IMR-90 (cell line): ENCODE measurements at regions not wholly inside any gene's neighbourhood (a gene's known extent, or its start where the extent isn't known, plus 50 kb on each side); places are given as distances from the start of the nearest gene placed in this dataset.

ENCODE experiments used
- ATAC-seq: fragments of 200-7000 bp; cut with Tn5 transposase; 2 replicates; pipeline ENCODE4 v1.9.1; 2020; ENCODE audit warnings: low read depth, mild to moderate bottlenecking, moderate library complexity
- BruUV-seq: library from RNA; stranded (reverse); fragments of 400-500 nt; replicated peaks from 2 replicates; lab custom pipeline; 2021; lab: Mats Ljungman, UMichigan
- CTCF ChIA-PET: fragments of 300-600 bp; formaldehyde crosslinking; extraction: SDS; loops from one replicate; lab custom pipeline; 2021; ENCODE audit warnings: antibody characterized with exemption; lab: Yijun Ruan, JAX
- POLR2A ChIA-PET: fragments of 300-600 bp; sonication (Branson Sonifier 250); formaldehyde crosslinking; loops from one replicate; lab custom pipeline; 2022; ENCODE audit warnings: antibody characterized with exemption; ENCODE audit not compliant: unreplicated experiment; lab: Charles Lee
- DNase-seq: peaks from one replicate; pipeline ENCODE4 v3.0.0; 2013
- H2AFZ ChIP-seq: replicated peaks from 2 replicates; pipeline ENCODE3; 2013; ENCODE audit warnings: low read length, mild to moderate bottlenecking; ENCODE audit not compliant: poor library complexity
- H2AK5ac ChIP-seq: 2 replicates; pipeline ENCODE4 v1.6.1; 2013; ENCODE audit warnings: low read depth, low read length, inconsistent platforms
- H2AK9ac ChIP-seq: replicated peaks from 2 replicates; pipeline ENCODE3; 2013; ENCODE audit warnings: mild to moderate bottlenecking, low read depth, low read length, moderate library complexity; ENCODE audit not compliant: poor library complexity
- H2BK120ac ChIP-seq: 2 replicates; pipeline ENCODE4 v1.6.1; 2013; ENCODE audit warnings: low read depth, low read length, inconsistent platforms
- H2BK15ac ChIP-seq: 3 replicates; pipeline ENCODE4 v1.6.1; 2013; ENCODE audit warnings: low read depth, low read length, inconsistent platforms
- H2BK20ac ChIP-seq: 2 replicates; pipeline ENCODE4 v1.6.1; 2013; ENCODE audit warnings: low read depth, mild to moderate bottlenecking, inconsistent platforms, low read length, moderate library complexity
- H2BK5ac ChIP-seq: 2 replicates; pipeline ENCODE4 v1.6.1; 2013; ENCODE audit warnings: mild to moderate bottlenecking, low read depth, low read length, inconsistent platforms; ENCODE audit not compliant: poor library complexity, severe bottlenecking
- H3K14ac ChIP-seq: replicated peaks from 2 replicates; pipeline ENCODE4 v1.6.1; 2013; ENCODE audit warnings: low read depth, low read length, inconsistent platforms
- H3K18ac ChIP-seq: 2 replicates; pipeline ENCODE4 v1.6.1; 2013; ENCODE audit warnings: low read depth, low read length, control low read depth
- H3K23ac ChIP-seq: 2 replicates; pipeline ENCODE4 v1.6.1; 2013; ENCODE audit warnings: low read depth, low read length, inconsistent platforms
- H3K27ac ChIP-seq: 2 replicates; pipeline ENCODE4 v1.5.1; 2013; ENCODE audit warnings: mild to moderate bottlenecking, control low read depth, low read length; ENCODE audit not compliant: insufficient read depth
- H3K27me3 ChIP-seq: 2 replicates; pipeline ENCODE4 v1.6.1; 2013; ENCODE audit warnings: low read length; ENCODE audit not compliant: control insufficient read depth, insufficient read depth
- H3K36me3 ChIP-seq: 2 replicates; pipeline ENCODE4 v1.6.1; 2013; ENCODE audit warnings: low read length, mixed read lengths; ENCODE audit not compliant: control insufficient read depth, insufficient read depth
- H3K4ac ChIP-seq: 2 replicates; pipeline ENCODE4 v1.6.1; 2013; ENCODE audit warnings: low read depth, low read length, inconsistent platforms
- H3K4me1 ChIP-seq: 2 replicates; pipeline ENCODE4 v1.6.1; 2013; ENCODE audit warnings: low read length, mixed read lengths; ENCODE audit not compliant: control insufficient read depth, insufficient read depth
- H3K4me2 ChIP-seq: 2 replicates; pipeline ENCODE4 v1.6.1; 2013; ENCODE audit warnings: low read depth, mild to moderate bottlenecking, control low read depth, low read length, moderate library complexity
- H3K4me3 ChIP-seq: 2 replicates; pipeline ENCODE4 v1.5.1; 2013; ENCODE audit warnings: low read depth, mild to moderate bottlenecking, control low read depth, low read length, moderate library complexity; ENCODE audit not compliant: insufficient read depth
- H3K56ac ChIP-seq: 2 replicates; pipeline ENCODE4 v1.6.1; 2013; ENCODE audit warnings: low read length, inconsistent platforms; ENCODE audit not compliant: insufficient read depth; ENCODE audit errors: extremely low read depth
- H3K79me1 ChIP-seq, 2 experiments: 2 replicates each; pipeline ENCODE4 v1.6.1; 2013; ENCODE audit warnings: low read length in 2 of 2, inconsistent platforms in 1 of 2, low read depth in 1 of 2
- H3K9ac ChIP-seq: 2 replicates; pipeline ENCODE4 v1.6.1; 2013; ENCODE audit warnings: low read depth, low read length, control low read depth
- H3K9me1 ChIP-seq: 2 replicates; pipeline ENCODE4 v1.6.1; 2013; ENCODE audit warnings: low read length, inconsistent platforms; ENCODE audit not compliant: insufficient read depth
- H3K9me3 ChIP-seq: 2 replicates; pipeline ENCODE4 v1.6.1; 2013; ENCODE audit warnings: low read length; ENCODE audit not compliant: control insufficient read depth, insufficient read depth
- H4K20me1 ChIP-seq: 2 replicates; pipeline ENCODE4 v1.6.1; 2013; ENCODE audit warnings: low read length, inconsistent platforms; ENCODE audit not compliant: insufficient read depth
- H4K5ac ChIP-seq: 2 replicates; pipeline ENCODE4 v1.6.1; 2013; ENCODE audit warnings: mild to moderate bottlenecking, low read depth, low read length, control low read depth
- H4K8ac ChIP-seq, 2 experiments: 2 replicates each; pipeline ENCODE4 v1.6.1; 2013; ENCODE audit warnings: low read depth in 2 of 2, low read length in 2 of 2, control low read depth in 1 of 2, inconsistent platforms in 1 of 2
- H4K91ac ChIP-seq: 2 replicates; pipeline ENCODE4 v1.6.1; 2013; ENCODE audit warnings: low read depth, low read length, inconsistent platforms; ENCODE audit not compliant: insufficient read depth
- BHLHE40 ChIP-seq: fragments of 150-350 bp; IDR thresholded peaks from 2 replicates; pipeline ENCODE4 v1.6.1; 2016; ENCODE audit warnings: mild to moderate bottlenecking, low read depth, low read length
- CHD1 ChIP-seq: IDR thresholded peaks from 2 replicates; pipeline ENCODE4 v1.6.1; 2012; ENCODE audit warnings: low read depth, low read length, improper control_type of control experiment
- CTCF ChIP-seq: conservative IDR thresholded peaks from 2 replicates; pipeline ENCODE4 v1.5.1; 2012; ENCODE audit warnings: mild to moderate bottlenecking, low read depth, low read length, improper control_type of control experiment
- ELK1 ChIP-seq: fragments of 150-350 bp; IDR thresholded peaks from 2 replicates; pipeline ENCODE4 v1.6.1; 2016; ENCODE audit warnings: low read depth, mild to moderate bottlenecking, low read length, moderate library complexity, borderline replicate concordance
- FOS ChIP-seq: fragments of 150-350 bp; IDR thresholded peaks from 2 replicates; pipeline ENCODE4 v1.6.1; 2016; ENCODE audit warnings: low read depth, low read length
- MAFK ChIP-seq: IDR thresholded peaks from 2 replicates; pipeline ENCODE4 v1.6.1; 2012; ENCODE audit warnings: low read depth, low read length, improper control_type of control experiment
- MAZ ChIP-seq: IDR thresholded peaks from 2 replicates; pipeline ENCODE4 v1.6.1; 2012; ENCODE audit warnings: low read depth, mild to moderate bottlenecking, low read length, improper control_type of control experiment, moderate library complexity, borderline replicate concordance
- MXI1 ChIP-seq: IDR thresholded peaks from 2 replicates; pipeline ENCODE4 v1.6.1; 2012; ENCODE audit warnings: low read depth, mild to moderate bottlenecking, low read length, moderate library complexity, borderline replicate concordance
- NFE2L2 ChIP-seq: fragments of 150-350 bp; IDR thresholded peaks from 2 replicates; pipeline ENCODE4 v1.6.1; 2016; ENCODE audit warnings: low read depth, mild to moderate bottlenecking, low read length
- POLR2A ChIP-seq: IDR thresholded peaks from 2 replicates; pipeline ENCODE4 v1.6.1; 2012; ENCODE audit warnings: mild to moderate bottlenecking, low read depth, low read length
- RCOR1 ChIP-seq: IDR thresholded peaks from 2 replicates; pipeline ENCODE4 v1.6.1; 2012; ENCODE audit warnings: mild to moderate bottlenecking, low read length, improper control_type of control experiment; ENCODE audit not compliant: insufficient replicate concordance
- RFX5 ChIP-seq: IDR thresholded peaks from 2 replicates; pipeline ENCODE4 v1.8.0; 2012; ENCODE audit warnings: low read depth, mild to moderate bottlenecking, low read length, moderate library complexity
- WGBS, 2 experiments: methylation state at CpG; one replicate each; pipeline versions ENCODE4 v1.1.5 to v1.1.7; 2013; ENCODE audit warnings: missing lambda C conversion rate in 2 of 2; ENCODE audit not compliant: insufficient read length in 1 of 2; ENCODE audit errors: extremely low coverage in 2 of 2; 5-methylcytosine and 5-hydroxymethylcytosine counted together
- dilution Hi-C: fragments of 300-500 bp; cut with HindIII; formaldehyde crosslinking; loops from one replicate; pipeline ENCODE4 v1.14.3; 2018; ENCODE audit warnings: low sequenced_read_pairs; ENCODE audit not compliant: unreplicated experiment
- in situ Hi-C: fragments of 300-500 bp; cut with MboI; formaldehyde crosslinking; loops from 3 replicates; pipeline ENCODE4 v1.14.3; 2019; ENCODE audit warnings: low sequenced_read_pairs, inconsistent platforms, mixed read lengths
- intact Hi-C: fragments of 100-400 bp; cut with micrococcal nuclease; formaldehyde crosslinking; loops from 2 replicates; pipeline ENCODE4 v1.10.0; 2022
- TF ChIP-seq, protein P1 (sequence below): fragments of 150-350 bp; IDR thresholded peaks from 2 replicates; pipeline ENCODE4 v1.6.1; 2017; ENCODE audit warnings: mild to moderate bottlenecking, antibody characterized with exemption, low read length, low read depth

GRCh38 chr6:138034229-138034628, 73.0 kb downstream of the PERP start:
- in situ Hi-C loops, result no loop called here
- Histone ChIP-seq H3K56ac (no peak overlapping the region), H4K20me1 (no peaks in the 10 kb centered on the region), H4K5ac (no peak overlapping the region), H2BK20ac (no peak overlapping the region), H3K18ac (no peak overlapping the region), H3K27me3 (peaks cover 11% of the 10 kb centered on the region), H3K27ac (no peak overlapping the region), H3K9ac (no peak overlapping the region), H2AK5ac (no peak overlapping the region), H2BK5ac (no peak overlapping the region), H3K4me1 (no peaks in the 10 kb centered on the region), H3K14ac (no peak overlapping the region), H2AFZ (no peak overlapping the region), H3K4me3 (no peak overlapping the region), H2BK120ac (no peak overlapping the region), H4K8ac (no peak overlapping the region), H2BK15ac (no peak overlapping the region), H3K9me3 (no peaks in the 10 kb centered on the region), H3K4ac (no peak overlapping the region), H4K91ac (no peak overlapping the region), H3K4me2 (no peak overlapping the region), H2AK9ac (no peak overlapping the region), H3K9me1 (no peaks in the 10 kb centered on the region; the same call in 1 of the 2 replicates), H3K79me1 (no peaks in the 10 kb centered on the region), H3K36me3 (no peaks in the 10 kb centered on the region), H3K23ac (no peak overlapping the region)
- CTCF ChIA-PET, result no interaction called here
- no TSS peak for BruUV-seq
- WGBS, 2 experiments, result 51% methylated on average over 2 of the region's 3 CpGs; no CpG with 5 or more reads in 1 of the 2 experiments
- TF ChIP-seq POLR2A (no peak), MAFK (no peak), CTCF (no peak), ELK1 (no peak), MAZ (no peak), RFX5 (no peak), NFE2L2 (no peak), MXI1 (no peak), BHLHE40 (no peak), RCOR1 (no peak), CHD1 (no peak), FOS (no peak)
- TF ChIP-seq, protein P1, sequence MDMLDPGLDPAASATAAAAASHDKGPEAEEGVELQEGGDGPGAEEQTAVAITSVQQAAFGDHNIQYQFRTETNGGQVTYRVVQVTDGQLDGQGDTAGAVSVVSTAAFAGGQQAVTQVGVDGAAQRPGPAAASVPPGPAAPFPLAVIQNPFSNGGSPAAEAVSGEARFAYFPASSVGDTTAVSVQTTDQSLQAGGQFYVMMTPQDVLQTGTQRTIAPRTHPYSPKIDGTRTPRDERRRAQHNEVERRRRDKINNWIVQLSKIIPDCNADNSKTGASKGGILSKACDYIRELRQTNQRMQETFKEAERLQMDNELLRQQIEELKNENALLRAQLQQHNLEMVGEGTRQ, result no peak
- POLR2A ChIA-PET, result no interaction called here
- dilution Hi-C loops, result no loop called here
- no peak for ATAC-seq
- intact Hi-C loops, result no loop called here
- DNase-seq, result no peak
